ENCODE measurements at regions not wholly inside any gene's neighbourhood (a gene's known extent, or its start where the extent isn't known, plus 50 kb on each side); places are given as distances from the start of the nearest gene placed in this dataset.
"Not testable (repeated sequence)": the region's sequence is repeated elsewhere in the genome, so short reads cannot be mapped to it uniquely, and the experiment has no call there.

GRCh38 chr6:6811128-6812009, 222.8 kb downstream of the LY86 start:
- DNase-seq = no peak

- no peak for DNase-seq
Observed at GRCh38 chr6:6812427-6812826, 223.9 kb downstream of the LY86 start.

GRCh38 chr6:6815732-6816131, 227.2 kb downstream of the LY86 start:
- DNase-seq = no peak

- DNase-seq = no peak
Observed at GRCh38 chr6:6816716-6817115, 228.2 kb downstream of the LY86 start.

- no peak for DNase-seq
Observed at GRCh38 chr6:6818078-6818639, 229.6 kb downstream of the LY86 start.

GRCh38 chr6:6820641-6821238, 232.2 kb downstream of the LY86 start:
- DNase-seq = no peak

- no peak for DNase-seq
Observed at GRCh38 chr6:6821639-6822261, 233.2 kb downstream of the LY86 start.

GRCh38 chr6:6823030-6823429, 234.5 kb downstream of the LY86 start:
- no peak for DNase-seq

- DNase-seq = no peak
Observed at GRCh38 chr6:6823568-6824224, 235.2 kb downstream of the LY86 start.

- DNase-seq = no peak
Observed at GRCh38 chr6:6824381-6824780, 235.9 kb downstream of the LY86 start.

- DNase-seq = peak in 2 of 58 donors; percentile 15 to 19
Observed at GRCh38 chr6:6825193-6825784, 236.8 kb downstream of the LY86 start.

- DNase-seq = peak in 18 of 58 donors; percentile 3 to 45 (median 23)
Observed at GRCh38 chr6:6826095-6826901, 237.8 kb downstream of the LY86 start.

- DNase-seq = no peak
Observed at GRCh38 chr6:6826961-6827360, 238.4 kb downstream of the LY86 start.

GRCh38 chr6:6829872-6830685, 241.6 kb downstream of the LY86 start:
- DNase-seq = no peak

- not testable (repeated sequence) for DNase-seq
Observed at GRCh38 chr6:6830686-6831063, 242.2 kb downstream of the LY86 start.

GRCh38 chr6:6832439-6832838, 243.9 kb downstream of the LY86 start:
- no peak for DNase-seq

GRCh38 chr6:6834356-6835222, 246.1 kb downstream of the LY86 start:
- no peak for DNase-seq

GRCh38 chr6:6835223-6835503, 246.6 kb downstream of the LY86 start:
- DNase-seq = no peak
